Non-pigmented ciliary epithelial cell (primary cell): ENCODE measurements at regions not wholly inside any gene's neighbourhood (a gene's known extent, or its start where the extent isn't known, plus 50 kb on each side); places are given as distances from the start of the nearest gene placed in this dataset.
A peak's percentile ranks its signal among the peaks of the same experiment; 100 is the strongest.

Experiments
- DNase-seq: peaks from one replicate; pipeline ENCODE4 v3.0.0-alpha.2; 2010; ENCODE audit warnings: low read depth

DNA sequence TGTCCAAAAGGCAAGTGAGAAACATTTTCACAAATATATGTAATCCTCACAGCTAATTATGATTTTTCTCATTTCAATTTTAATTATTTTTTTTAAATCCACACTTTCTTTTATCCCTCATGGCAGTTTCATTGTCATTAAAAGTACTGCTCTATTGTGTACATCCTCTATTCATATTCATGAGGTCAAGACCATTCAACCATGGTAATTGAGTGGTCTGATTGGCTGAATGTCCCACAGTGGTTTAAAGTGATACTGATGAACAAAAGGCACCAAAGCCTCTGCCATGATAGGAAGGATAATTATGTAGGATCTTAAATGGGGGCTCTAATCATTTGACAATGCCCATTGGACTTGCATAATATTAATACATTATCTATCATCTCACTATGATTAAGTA lies 108.4 kb upstream of the EPHA4 start:
- DNase-seq, result no peak

DNA sequence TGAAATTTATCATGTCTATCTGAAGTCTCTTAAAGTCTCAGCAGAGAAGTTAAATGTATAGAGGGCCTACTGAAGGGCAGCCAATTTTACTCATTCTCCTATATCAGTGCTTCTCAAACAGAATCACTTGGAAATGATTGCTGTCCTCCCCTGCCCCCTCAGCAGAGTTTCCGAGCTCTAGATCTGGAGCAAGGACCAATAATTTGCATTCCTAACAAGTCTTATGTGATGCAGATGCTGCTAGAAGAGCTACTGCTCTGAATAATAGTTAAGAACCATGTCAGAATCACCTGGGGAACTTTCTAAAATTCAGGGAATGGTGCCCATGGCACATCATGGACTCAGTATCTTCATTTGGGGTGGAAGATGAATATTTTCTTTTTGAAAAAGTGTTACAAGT lies 105.6 kb upstream of the EPHA4 start:
- DNase-seq, result no peak

DNA sequence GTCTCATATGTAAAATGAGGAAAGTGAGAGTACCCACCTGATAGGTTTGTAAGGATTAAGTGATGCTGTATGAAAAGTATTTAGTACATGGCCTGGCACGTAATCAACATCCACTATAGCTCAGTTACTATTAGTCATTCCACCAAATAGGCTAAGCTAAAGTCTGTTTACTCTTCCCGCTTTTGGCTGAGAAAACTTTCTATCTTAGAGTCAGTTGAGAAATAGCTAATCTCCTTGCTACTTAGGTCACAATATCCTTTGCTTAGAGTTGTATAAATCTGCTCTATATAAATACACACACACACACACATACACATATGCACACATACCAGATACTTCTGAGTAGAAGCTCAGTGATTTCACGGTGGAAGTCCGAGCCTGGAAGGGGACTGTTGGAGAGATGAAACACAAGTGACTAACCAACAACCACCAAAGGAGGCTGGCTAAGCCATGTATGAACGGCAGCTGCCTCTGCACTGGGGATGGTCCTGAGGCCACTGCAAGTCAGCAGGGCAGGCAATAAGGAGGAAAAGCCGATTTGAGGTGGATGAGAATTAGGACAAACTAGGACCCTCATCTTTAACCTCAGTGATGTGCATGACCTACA lies 104.6 kb upstream of the EPHA4 start:
- DNase-seq, result no peak

DNA sequence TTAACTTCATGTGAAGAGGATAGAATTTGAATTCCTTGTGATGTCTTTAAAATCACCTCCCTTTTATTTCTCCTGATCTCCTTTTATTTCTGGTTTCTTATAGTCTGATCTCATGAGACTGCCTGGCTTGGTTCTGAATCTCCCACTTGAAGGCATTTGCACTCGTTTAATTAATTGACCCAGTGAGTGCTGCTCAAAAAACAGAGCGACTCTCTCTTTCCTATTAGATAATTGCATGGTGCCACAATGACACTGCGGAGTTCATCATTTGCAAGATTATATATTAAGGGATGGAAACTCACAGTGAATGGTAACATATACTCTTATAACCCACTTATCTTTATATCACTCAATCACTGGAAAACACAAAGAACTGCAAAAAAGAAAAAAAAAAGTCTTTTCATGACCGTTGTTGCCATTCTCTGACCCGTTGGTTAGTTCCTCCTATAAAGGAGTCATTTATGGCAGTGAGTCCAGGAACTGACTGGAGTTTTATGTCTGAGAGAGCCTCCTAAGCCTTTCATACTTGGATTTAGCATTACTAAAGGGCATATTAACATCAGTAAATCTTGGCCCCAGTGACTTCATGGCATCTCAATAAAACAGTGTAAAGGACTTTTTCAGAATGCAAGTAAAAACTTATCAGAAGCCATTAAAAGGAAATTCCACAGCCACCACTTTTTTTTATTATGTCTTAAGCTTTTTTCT lies 103.3 kb upstream of the EPHA4 start:
- no peak for DNase-seq

DNA sequence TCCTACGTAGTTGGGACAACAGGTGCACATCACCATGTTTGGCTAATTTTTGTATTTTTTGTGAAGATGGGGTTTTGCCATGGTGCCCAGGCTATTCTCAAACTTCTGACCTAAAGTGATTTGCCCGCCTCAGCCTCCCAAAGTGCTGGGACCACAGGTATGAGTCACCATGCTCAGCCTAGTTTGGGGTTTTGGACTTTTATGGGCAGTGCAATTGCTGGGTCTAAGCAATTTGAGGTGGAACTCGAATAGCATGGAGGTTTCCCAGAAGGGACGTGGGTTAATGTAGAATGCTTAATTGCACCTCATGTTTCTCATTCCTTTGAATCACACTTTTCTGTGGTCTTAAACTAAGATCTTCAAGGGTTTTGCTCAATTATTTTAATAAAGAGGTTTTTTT lies 102.3 kb upstream of the EPHA4 start:
- no peak for DNase-seq

DNA sequence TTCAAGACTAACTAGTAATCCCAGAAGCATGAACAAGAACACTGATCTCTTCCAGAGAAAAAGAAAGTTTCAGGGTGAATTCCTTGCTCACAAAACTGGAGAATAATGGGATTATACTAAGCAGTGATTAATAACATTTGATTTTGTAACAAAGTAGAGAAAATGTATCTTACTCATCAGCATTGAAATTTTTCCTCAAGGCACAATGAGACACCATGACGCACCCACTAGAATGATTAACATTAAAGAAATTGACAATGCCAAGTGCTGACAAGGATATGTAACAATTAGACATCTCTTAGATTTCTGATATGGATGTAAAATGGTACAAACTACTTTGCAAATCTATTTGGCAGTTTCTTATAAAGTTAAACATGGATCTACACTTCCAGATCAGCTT lies 101.1 kb upstream of the EPHA4 start:
- no peak for DNase-seq

DNA sequence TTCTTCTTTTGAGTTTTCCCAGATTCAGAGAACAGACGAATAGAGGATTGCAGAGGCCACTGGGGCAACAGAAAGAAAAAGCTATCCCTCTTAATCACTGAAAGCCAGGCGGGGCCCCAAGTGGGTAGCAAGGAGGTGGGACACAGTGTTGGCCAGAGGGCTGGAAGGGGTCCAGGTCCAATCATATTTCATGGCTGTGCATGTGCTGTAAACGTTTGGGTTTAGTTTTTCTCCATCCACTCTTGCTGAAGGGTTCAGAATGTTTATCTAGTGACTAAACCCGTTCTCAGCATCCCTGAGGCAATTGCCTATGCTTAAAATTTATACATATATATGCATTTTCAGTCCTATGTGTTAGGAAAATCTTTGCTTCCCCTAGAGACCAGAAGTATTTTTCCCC lies 99.4 kb upstream of the EPHA4 start:
- no peak for DNase-seq

DNA sequence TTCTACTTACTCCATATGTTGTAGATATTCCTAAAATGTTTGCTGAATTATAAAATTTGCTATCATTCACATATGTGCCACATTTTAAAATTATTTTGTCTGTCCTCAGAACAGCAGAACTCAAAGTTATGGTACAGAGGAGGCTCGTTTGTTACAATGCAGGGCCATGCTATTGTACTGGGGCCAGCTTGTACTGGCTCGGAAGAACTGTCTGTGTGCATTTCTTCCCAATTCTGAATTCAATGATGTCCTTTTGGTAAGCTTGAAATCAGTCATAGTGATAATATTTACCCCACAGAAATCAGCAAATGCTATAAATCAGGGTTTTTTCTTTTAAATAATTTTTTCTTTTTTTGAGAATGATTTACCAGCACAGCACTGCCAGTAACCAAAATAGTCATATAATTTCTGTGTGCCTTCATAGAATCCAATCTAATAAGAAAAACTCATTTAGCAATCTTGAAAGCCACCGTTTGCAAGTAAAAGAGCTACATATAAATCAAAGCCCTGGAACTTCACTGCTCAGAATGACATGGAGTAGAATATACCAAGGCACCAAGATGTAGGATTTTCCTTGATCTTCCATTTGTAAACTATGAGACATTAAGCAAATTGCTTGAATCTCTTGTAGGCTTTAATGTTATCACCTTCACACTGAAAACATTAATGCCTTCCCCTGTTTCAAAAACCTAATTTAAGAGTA lies 90.7 kb upstream of the EPHA4 start:
- DNase-seq, result no peak

DNA sequence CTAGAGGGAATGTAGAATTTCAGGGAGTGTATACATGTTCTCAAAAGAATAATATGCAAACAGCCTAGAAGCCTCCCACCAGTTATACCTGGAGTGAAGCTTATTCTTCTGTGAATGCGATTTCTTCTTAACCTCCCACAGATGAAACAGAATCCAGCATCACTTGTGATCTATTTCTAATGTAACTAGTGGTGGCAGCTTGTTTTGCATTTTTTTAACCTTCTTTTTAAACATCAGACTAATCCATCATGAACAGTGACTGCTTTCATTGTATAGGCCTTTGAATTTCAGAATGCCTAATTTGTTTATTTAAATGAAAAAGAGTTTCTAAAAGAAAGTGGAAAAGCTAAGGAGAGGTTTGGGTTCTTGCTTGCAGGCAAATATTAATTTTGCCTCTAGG lies 85.7 kb upstream of the EPHA4 start:
- DNase-seq, result no peak

DNA sequence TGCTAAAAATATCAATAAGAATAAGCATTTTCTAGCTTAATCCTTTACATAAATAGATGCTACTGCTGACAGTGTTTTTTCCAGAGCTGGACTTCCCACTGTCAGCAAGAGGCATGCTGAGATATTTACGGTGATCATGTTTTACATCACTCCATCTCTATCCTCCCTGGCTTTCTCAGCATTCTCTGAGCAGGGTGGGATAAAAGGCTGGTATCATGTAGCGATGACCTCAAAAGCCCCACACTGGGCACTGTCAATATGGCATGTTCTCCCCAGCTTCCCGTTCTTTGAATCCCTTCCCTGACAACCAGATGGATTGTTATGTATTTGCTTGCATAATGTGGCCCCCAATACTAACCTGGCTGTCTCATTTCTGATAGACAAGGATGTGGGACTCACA lies 83.2 kb upstream of the EPHA4 start:
- no peak for DNase-seq

DNA sequence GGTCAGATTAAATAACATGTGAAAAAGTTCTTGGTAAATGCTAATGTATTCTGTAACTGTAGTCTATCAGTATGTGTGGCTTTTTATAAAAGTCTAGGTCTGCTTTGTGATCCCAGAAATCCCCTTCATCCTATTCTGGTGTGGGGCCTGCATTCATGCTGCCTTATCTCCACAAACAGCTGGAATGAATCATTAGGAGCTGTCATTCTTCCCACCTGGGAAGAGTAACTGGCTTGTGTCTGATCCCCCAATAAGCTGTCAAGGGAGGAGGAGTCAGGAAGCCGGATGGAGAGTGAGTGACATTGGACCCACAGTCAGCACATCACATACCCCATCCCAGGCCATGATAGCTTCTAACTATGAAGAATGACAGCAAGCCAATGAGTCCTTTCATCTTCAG lies 81.1 kb upstream of the EPHA4 start:
- DNase-seq, result no peak

DNA sequence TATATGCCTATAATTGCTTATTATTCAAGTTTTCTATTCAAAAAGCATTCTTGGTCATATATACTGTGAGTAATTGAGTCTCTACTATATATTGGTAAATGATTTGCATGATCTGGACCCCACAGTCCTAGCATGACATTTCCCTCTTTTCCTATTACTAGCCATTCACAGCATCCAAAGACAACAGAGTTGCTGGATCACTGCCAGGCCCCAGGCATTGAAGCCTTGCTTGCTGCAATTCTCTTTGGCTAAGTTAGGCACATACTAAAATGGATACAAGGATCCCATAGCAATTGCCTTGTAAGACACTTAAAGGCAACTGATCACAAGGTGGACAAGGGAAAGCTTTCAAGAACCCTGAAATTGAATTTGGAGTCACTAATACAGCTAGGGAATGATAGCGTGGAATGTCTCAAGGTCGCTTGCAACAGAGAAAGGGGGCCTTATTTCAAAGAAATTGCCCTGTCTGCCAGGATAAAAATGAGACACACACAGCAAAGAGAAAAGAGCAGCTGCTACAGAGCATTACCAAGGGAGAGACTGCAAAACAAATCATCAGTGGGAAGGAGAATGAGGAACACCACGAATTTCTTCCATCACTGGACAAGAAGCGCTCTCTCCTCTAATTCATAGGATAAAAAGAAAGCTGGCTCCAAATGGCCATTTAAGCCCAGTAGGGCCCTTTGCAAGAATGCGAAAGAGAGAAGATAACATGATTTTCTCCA lies 77.1 kb upstream of the EPHA4 start:
- DNase-seq, result no peak

DNA sequence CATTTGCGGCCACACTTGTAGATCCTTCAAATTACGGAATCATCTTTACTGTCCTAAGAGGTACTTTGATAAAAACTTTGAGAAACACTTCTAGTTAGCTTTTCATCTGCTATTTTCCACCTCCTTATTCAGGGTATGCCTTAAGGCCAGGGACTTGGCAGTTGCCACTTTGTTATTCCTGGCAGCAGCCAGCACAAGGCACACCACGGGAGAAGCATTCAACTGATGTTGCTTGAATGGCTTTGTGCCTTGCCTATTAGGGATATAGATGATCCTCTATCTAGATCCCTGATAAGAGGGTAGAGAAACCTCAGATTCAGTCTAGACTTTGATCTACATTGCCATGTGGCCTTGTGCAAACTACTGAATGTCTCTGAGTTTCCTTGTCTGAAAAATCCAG lies 70.3 kb upstream of the EPHA4 start:
- DNase-seq, result no peak

DNA sequence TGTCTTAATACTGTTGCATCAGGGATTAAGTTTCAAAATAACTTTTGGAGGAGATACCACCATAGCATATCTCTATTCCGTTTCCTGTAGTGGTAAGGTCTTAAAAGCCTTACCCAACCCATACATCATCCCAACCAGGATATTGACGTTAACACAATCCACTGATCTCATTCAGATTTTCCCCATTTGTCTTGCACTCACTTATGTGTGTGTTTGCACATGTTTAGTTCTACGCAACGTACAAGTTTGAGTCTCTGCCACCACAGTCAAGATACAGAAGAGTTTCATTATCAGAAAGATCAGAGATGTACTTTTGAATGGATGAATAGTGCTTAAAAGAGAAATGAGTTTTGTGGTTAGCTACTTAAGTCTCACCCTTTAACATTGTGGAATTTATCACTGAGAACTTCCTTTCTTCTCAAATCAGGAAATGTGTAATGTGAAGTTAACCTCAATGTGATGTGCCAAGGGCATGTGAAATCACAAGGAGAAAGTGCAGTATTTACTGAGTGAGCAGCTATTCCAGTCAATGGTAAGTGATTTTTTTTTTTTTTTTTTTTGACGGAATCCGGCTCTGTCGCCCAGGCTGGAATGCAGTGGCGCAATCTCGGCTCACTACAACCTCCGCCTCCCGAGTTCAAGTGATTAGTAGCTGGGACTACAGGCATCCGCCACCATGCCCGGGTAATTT lies 69.2 kb upstream of the EPHA4 start:
- peak; percentile 17 for DNase-seq

DNA sequence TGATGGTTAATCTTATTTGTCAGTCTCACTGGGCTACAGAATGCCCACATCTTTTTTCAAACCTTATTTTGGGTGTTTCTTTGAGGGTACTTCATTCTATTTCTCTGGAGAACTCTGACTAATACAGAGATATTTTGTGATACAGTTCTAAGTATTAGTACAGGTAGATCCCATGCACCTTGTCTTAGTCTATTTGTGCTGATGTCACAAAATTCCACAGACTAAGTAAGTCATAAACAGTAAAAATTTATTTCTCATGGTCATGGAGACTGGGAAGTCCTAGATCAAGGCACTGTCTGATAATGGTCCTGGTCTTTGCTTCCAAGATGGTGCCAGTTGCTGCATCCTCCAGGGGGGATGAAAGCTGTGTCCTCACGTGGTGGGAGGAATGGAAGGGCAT lies 68.6 kb upstream of the EPHA4 start:
- no peak for DNase-seq

DNA sequence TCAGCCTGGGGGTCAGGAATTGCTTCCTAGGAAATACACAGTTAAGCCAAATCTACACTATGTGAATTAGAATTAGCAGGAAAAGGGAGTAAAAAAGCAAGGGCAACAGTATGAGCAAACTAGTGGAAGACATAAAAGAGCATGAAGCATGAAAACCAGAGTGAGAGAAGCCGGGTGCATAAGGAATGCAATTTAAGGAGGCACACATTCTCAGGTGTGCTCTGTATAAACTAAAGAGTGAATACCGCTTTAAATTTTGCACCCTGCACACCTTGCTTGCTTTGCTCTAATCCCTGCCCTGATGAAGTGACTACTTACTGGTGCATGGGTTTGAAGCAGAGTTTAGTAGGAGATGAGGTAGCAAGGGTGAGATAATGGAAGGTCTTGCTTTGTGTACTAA lies 65.7 kb upstream of the EPHA4 start:
- DNase-seq, result no peak

DNA sequence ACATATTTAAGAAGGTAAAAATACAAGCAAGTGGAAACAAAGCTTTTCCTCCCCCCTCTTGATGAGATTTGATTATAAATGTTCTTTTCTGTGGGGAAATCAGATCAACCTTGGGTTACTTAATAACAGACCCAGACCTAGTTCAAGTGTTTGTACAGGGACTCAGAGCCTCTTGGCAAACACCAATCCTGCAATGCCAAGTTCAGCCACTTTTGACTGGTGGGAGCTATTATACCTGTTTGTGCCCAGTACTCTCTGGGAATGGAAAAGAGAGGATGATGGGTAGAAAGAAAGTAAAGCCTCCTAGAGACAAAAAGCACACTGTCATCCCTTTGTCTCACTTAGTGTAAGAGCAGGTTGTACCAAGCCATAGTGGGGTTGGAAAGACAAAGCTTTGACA lies 63.8 kb upstream of the EPHA4 start:
- no peak for DNase-seq

DNA sequence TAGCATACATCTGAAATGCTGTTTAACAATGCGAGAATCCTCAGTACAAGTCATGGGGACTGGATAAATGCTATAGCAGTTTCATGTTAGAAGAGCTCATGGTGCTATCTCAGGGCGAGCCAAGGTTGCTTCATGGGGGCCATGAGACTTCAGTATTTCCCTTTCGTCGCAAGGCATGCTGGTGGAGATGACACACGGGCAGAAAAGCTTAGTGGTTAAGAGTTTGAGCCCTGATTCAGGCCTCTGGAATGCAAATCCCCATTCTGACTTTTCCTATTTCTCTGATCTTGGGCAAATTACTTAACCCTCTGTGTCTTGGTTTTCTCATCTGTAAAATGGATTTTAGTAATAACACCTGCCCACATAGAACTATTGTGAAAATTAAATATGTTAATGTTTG lies 57.4 kb upstream of the EPHA4 start:
- DNase-seq, result peak; percentile 54

DNA sequence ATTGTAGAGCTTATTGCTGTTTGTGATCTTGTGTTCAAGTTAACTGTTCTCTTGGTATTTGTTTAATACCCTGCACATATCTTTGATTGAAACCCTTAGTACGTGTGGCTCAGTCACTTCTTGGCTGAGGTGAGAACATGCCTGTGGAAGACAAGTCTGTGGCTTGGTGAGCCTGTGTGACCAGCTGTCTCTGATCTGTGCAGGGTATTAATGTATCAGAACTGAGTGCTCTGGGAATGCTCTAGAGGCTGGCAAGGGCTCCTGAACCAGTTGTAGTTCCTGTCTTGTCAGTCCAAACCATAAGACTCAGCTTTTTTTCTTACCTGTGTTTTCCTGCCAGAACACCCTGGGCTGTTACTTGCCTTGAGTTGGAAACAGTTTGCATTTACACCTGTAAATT lies 52.4 kb upstream of the EPHA4 start:
- no peak for DNase-seq
